A549 (cell line): ENCODE measurements at regions not wholly inside any gene's neighbourhood (a gene's known extent, or its start where the extent isn't known, plus 50 kb on each side); places are given as distances from the start of the nearest gene placed in this dataset.

Experiments used
- RAD21 ChIP-seq, 2 experiments: fragments of >200 bp in 1 of 2; sonication (Bioruptor Twin) in 1 of 2; formaldehyde crosslinking in 1 of 2; IDR thresholded peaks in 1 of 2; conservative IDR thresholded peaks in 1 of 2; 2 replicates in 1 of 2; 3 replicates in 1 of 2; pipeline ENCODE4 v1.6.1; 2012 to 2018; ENCODE audit warnings: inconsistent platforms in 1 of 2
- ZC3H11A ChIP-seq: fragments of 450-650 bp; IDR thresholded peaks from 2 replicates; pipeline ENCODE4 v1.6.1; 2014; ENCODE audit warnings: antibody characterized with exemption, mild to moderate bottlenecking
- TF ChIP-seq, protein P1 (sequence below): fragments of >200 bp; sonication (Bioruptor Twin); formaldehyde crosslinking; IDR thresholded peaks from 3 replicates; pipeline ENCODE4 v1.5.1; 2016
- TF ChIP-seq, protein P2 (sequence below): IDR thresholded peaks from 2 replicates; pipeline ENCODE4 v1.6.1; 2012; ENCODE audit warnings: low read depth, borderline replicate concordance

DNA sequence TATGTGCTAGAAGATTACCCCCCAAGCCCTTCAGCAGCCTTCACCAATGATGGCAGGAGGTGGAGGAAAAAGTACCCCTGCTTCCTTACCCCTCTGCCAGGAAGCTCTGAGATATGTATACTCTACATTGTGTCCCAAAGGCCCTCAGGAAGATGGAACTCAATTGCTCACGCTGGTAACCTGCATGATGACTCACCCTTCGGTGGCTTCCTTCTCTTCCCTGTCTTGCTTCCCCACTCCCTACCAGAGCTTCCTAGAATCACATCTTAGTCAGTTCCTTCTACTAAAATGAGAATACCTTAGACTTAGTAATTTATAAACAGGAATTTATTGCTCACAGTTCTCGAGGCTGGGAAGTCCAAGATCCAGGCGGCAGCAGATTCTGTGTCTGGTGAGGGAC is 405.6 kb downstream of the TYW1 start:
- TF ChIP-seq, protein P1, sequence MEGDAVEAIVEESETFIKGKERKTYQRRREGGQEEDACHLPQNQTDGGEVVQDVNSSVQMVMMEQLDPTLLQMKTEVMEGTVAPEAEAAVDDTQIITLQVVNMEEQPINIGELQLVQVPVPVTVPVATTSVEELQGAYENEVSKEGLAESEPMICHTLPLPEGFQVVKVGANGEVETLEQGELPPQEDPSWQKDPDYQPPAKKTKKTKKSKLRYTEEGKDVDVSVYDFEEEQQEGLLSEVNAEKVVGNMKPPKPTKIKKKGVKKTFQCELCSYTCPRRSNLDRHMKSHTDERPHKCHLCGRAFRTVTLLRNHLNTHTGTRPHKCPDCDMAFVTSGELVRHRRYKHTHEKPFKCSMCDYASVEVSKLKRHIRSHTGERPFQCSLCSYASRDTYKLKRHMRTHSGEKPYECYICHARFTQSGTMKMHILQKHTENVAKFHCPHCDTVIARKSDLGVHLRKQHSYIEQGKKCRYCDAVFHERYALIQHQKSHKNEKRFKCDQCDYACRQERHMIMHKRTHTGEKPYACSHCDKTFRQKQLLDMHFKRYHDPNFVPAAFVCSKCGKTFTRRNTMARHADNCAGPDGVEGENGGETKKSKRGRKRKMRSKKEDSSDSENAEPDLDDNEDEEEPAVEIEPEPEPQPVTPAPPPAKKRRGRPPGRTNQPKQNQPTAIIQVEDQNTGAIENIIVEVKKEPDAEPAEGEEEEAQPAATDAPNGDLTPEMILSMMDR, result no peak
- TF ChIP-seq ZC3H11A, result no peak
- TF ChIP-seq, protein P2, sequence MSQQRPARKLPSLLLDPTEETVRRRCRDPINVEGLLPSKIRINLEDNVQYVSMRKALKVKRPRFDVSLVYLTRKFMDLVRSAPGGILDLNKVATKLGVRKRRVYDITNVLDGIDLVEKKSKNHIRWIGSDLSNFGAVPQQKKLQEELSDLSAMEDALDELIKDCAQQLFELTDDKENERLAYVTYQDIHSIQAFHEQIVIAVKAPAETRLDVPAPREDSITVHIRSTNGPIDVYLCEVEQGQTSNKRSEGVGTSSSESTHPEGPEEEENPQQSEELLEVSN, result no peak
- no peak for TF ChIP-seq RAD21 (conservative IDR thresholded peaks at IDR 0.05 in 1 of 2, IDR thresholded peaks at IDR 0.05 in 1 of 2)
